HepG2 (cell line): ENCODE measurements at regions not wholly inside any gene's neighbourhood (a gene's known extent, or its start where the extent isn't known, plus 50 kb on each side); places are given as distances from the start of the nearest gene placed in this dataset.

ENCODE experiments used
- ATAC-seq: fragments of 200-7000 bp; cut with Tn5 transposase; 3 replicates; pipeline ENCODE4 v1.9.1; 2020; ENCODE audit warnings: mild to moderate bottlenecking, moderate library complexity
- BruUV-seq: library from RNA; stranded (reverse); fragments of 400-500 nt; replicated peaks from 2 replicates; lab custom pipeline; 2021; lab: Mats Ljungman, UMichigan
- CTCF ChIA-PET: fragments of 300-600 bp; formaldehyde crosslinking; extraction: SDS; loops from one replicate; lab custom pipeline; 2021; ENCODE audit warnings: low total read pairs, inconsistent platforms, low intra/inter-chr PET ratio; lab: Yijun Ruan, JAX
- POLR2A ChIA-PET: fragments of 350-600 bp; sonication (Branson Sonifier 250); formaldehyde crosslinking; loops from one replicate; lab custom pipeline; 2020; ENCODE audit warnings: antibody characterized with exemption, inconsistent platforms; lab: Yijun Ruan, JAX
- DNase-seq: peaks from one replicate; pipeline ENCODE4 v3.0.0-alpha.2; 2015; ENCODE audit warnings: low spot score
- FAIRE-seq: peaks from 3 replicates; lab custom pipeline; 2011; peaks lifted over from hg19 to GRCh38; lab: Jason Lieb, UNC
- H2AFZ ChIP-seq: one replicate; pipeline ENCODE4 v1.6.1; 2011; ENCODE audit warnings: low read length, inconsistent platforms
- H3K27ac ChIP-seq: fragments of 300-600 bp; 3 replicates; pipeline ENCODE4 v1.8.0; 2011; ENCODE audit warnings: mixed run types, mild to moderate bottlenecking, mixed read lengths, low read length, inconsistent platforms; ENCODE audit not compliant: insufficient read depth; ENCODE audit errors: extremely low read length
- H3K27me3 ChIP-seq, 2 experiments: fragments of 200-600 bp in 1 of 2; 2 replicates in 1 of 2; 3 replicates in 1 of 2; pipeline versions ENCODE4 v1.6.0 to v1.8.0; 2011; ENCODE audit warnings: low read length in 2 of 2, mild to moderate bottlenecking in 2 of 2, moderate library complexity in 2 of 2, inconsistent platforms in 1 of 2; ENCODE audit not compliant: insufficient read depth in 2 of 2, control insufficient read depth in 1 of 2
- H3K36me3 ChIP-seq, 2 experiments: fragments of 200-600 bp in 1 of 2; replicated peaks in 1 of 2; 2 replicates in 1 of 2; 3 replicates in 1 of 2; pipeline versions ENCODE4 v1.5.1 to v1.8.0; 2011; ENCODE audit warnings: low read length in 2 of 2, inconsistent platforms in 1 of 2; ENCODE audit not compliant: insufficient read depth in 2 of 2, control insufficient read depth in 1 of 2
- H3K4me1 ChIP-seq: 2 replicates; pipeline ENCODE4 v1.5.1; 2012; ENCODE audit warnings: low read length, inconsistent platforms; ENCODE audit not compliant: insufficient read depth
- H3K4me2 ChIP-seq: 2 replicates; pipeline ENCODE4 v1.6.0; 2011; ENCODE audit warnings: low read depth, low read length, inconsistent platforms
- H3K4me3 ChIP-seq, 3 experiments: fragments of 200-600 bp in 1 of 3; sonication (generic), shearing (Covaris generic) in 1 of 3; replicated peaks in 1 of 3; 2 replicates each; pipeline ENCODE4 v1.5.1; 2011 to 2016; ENCODE audit warnings: low read length in 3 of 3, inconsistent platforms in 2 of 3, low read depth in 2 of 3, mild to moderate bottlenecking in 2 of 3, control low read depth in 1 of 3, mixed read lengths in 1 of 3; ENCODE audit not compliant: insufficient read depth in 1 of 3
- H3K79me2 ChIP-seq: one replicate; pipeline ENCODE4 v1.6.1; 2011; ENCODE audit warnings: low read length, inconsistent platforms; ENCODE audit not compliant: insufficient read depth
- H3K9ac ChIP-seq: 2 replicates; pipeline ENCODE4 v1.6.0; 2011; ENCODE audit warnings: mild to moderate bottlenecking, low read depth, low read length, inconsistent platforms; ENCODE audit not compliant: insufficient read depth
- H3K9me3 ChIP-seq: 2 replicates; pipeline ENCODE4 v1.5.1; 2012; ENCODE audit warnings: mild to moderate bottlenecking, low read length
- H4K20me1 ChIP-seq: 2 replicates; pipeline ENCODE4 v1.6.0; 2011; ENCODE audit warnings: inconsistent platforms, mild to moderate bottlenecking, low read length, moderate library complexity; ENCODE audit not compliant: insufficient read depth
- AHR ChIP-seq: IDR thresholded peaks from 2 replicates; pipeline ENCODE4 v1.6.1; 2018; ENCODE audit warnings: missing genetic modification reagents, missing compliant biosample characterization
- KDM5B ChIP-seq: sonication (generic); formaldehyde crosslinking; IDR thresholded peaks from 2 replicates; pipeline ENCODE4 v1.4.0; 2020; ENCODE audit warnings: missing genetic modification reagents, mild to moderate bottlenecking, borderline replicate concordance
- KMT2A ChIP-seq: sonication (generic); formaldehyde crosslinking; IDR thresholded peaks from 2 replicates; pipeline ENCODE4 v1.4.0; 2020; ENCODE audit warnings: missing genetic modification reagents
- MAFK ChIP-seq, 2 experiments: IDR thresholded peaks in 1 of 2; conservative IDR thresholded peaks in 1 of 2; 2 replicates each; pipeline ENCODE4 v1.6.1; 2011; ENCODE audit warnings: improper control_type of control experiment in 2 of 2, low read length in 2 of 2
- NCOA5 ChIP-seq: sonication (generic); formaldehyde crosslinking; IDR thresholded peaks from 2 replicates; pipeline ENCODE4 v1.4.0; 2020; ENCODE audit warnings: missing genetic modification reagents
- NFATC3 ChIP-seq: sonication (generic); formaldehyde crosslinking; IDR thresholded peaks from 2 replicates; pipeline ENCODE4 v1.5.1; 2020; ENCODE audit warnings: mild to moderate bottlenecking, missing genetic modification reagents
- PRPF4 ChIP-seq: fragments of 200-400 bp; formaldehyde crosslinking; IDR thresholded peaks from 2 replicates; pipeline ENCODE4 v1.6.1; 2016; ENCODE audit warnings: low read length, low read depth; ENCODE audit not compliant: poor library complexity, severe bottlenecking
- PTBP1 ChIP-seq: fragments of 200-400 bp; formaldehyde crosslinking; IDR thresholded peaks from 2 replicates; pipeline ENCODE4 v1.6.1; 2018; ENCODE audit warnings: low read length, low read depth; ENCODE audit not compliant: poor library complexity, severe bottlenecking
- SIN3A ChIP-seq: IDR thresholded peaks from 2 replicates; pipeline ENCODE4 v1.6.1; 2011; ENCODE audit warnings: low read depth, mild to moderate bottlenecking, control low read depth, low read length, borderline replicate concordance
- STAT5B ChIP-seq: sonication (generic); formaldehyde crosslinking; IDR thresholded peaks from 2 replicates; pipeline ENCODE4 v1.4.0; 2020; ENCODE audit warnings: missing genetic modification reagents
- TAF15 ChIP-seq: fragments of 200-400 bp; formaldehyde crosslinking; IDR thresholded peaks from one replicate; pipeline ENCODE4 v1.6.1; 2018; ENCODE audit warnings: mild to moderate bottlenecking, low read depth, low read length; ENCODE audit not compliant: poor library complexity, severe bottlenecking
- TBX3 ChIP-seq: fragments of 450-650 bp; IDR thresholded peaks from 2 replicates; pipeline ENCODE4 v1.6.1; 2017; ENCODE audit warnings: antibody characterized with exemption, mild to moderate bottlenecking, inconsistent platforms, borderline replicate concordance
- ZNF124 ChIP-seq: sonication (generic); formaldehyde crosslinking; IDR thresholded peaks from 2 replicates; pipeline ENCODE4 v1.4.0; 2020; ENCODE audit warnings: missing genetic modification reagents
- ZNF468 ChIP-seq: sonication (generic); formaldehyde crosslinking; IDR thresholded peaks from 2 replicates; pipeline ENCODE4 v1.8.0; 2022; ENCODE audit warnings: mild to moderate bottlenecking, moderate library complexity, missing genetic modification reagents
- WGBS: methylation state at CpG from one replicate; pipeline ENCODE4 v1.1.6; 2017; ENCODE audit warnings: low lambda C conversion rate; 5-methylcytosine and 5-hydroxymethylcytosine counted together
- in situ Hi-C: cut with HindIII; loops from 2 replicates; pipeline ENCODE4 v1.10.0; 2017; ENCODE audit warnings: low pct_unique_long_range_greater_than_20kb; ENCODE audit not compliant: extremely low pct_ligation_motif_present
- intact Hi-C: fragments of 100-400 bp; cut with micrococcal nuclease; formaldehyde crosslinking; loops from one replicate; pipeline ENCODE4 v1.10.0; 2022; ENCODE audit not compliant: unreplicated experiment
- TF ChIP-seq, protein P1 (sequence below): sonication (generic); formaldehyde crosslinking; IDR thresholded peaks from 2 replicates; pipeline ENCODE4 v1.8.0; 2022; ENCODE audit warnings: missing genetic modification reagents, mild to moderate bottlenecking, borderline replicate concordance
- TF ChIP-seq, protein P2 (sequence below): sonication (generic); formaldehyde crosslinking; IDR thresholded peaks from 2 replicates; pipeline ENCODE4 v1.5.0; 2020; ENCODE audit warnings: missing genetic modification reagents, mild to moderate bottlenecking, borderline replicate concordance
- TF ChIP-seq, protein P3 (sequence below): sonication (generic); formaldehyde crosslinking; IDR thresholded peaks from 2 replicates; pipeline ENCODE4 v1.4.0; 2020; ENCODE audit warnings: missing genetic modification reagents
- TF ChIP-seq, protein P4 (sequence below): sonication (generic); formaldehyde crosslinking; conservative IDR thresholded peaks from 2 replicates; pipeline ENCODE4 v1.4.0; 2020; ENCODE audit warnings: missing genetic modification reagents

DNA sequence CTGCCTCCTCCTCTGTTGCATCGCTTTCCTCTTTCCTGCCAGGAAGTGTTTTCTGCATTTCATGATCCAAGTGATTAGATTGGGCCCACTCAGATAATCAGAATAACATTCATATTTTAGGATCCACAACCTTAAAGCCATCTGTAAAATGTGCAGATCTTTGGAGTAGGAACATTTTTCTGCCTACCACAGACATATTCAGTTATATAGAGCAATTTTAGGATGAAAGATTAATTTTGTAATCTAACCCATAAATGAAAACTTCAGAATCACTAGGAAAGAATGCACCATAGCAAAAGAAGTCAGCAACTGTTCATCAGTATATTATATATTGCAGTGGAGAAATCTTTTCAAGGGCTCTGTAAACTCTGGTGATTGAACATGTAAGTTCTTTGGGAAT is 659.9 kb upstream of the LUZP2 start:
- FAIRE-seq: no peak
- in situ Hi-C loops: no loop called here

DNA sequence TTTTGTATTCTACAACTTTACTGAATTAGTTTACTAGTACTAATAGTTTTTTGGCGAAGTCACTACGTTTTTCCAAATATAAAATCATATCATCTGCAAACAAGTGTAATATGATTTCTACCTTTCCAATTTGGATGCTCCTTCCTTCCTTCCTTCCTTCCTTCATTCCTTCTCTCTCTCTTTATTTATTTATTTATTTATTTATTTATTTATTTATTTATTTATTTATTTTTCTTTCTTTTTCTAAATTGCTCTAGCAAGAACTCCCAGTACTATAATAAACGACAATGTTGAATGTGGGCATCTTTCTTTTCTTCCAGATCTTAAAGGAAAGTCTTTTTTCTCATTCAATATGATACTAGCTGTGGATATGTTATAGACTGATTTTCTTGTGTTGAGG is 656.0 kb upstream of the LUZP2 start:
- intact Hi-C loops (no loop called here), in situ Hi-C loops (no loop called here)
- no peak for ATAC-seq
- no peaks in the 10 kb centered on the region for H3K36me3 ChIP-seq
- no peak overlapping the region for H3K27ac ChIP-seq
- no peak for DNase-seq
- H3K9me3 ChIP-seq: no peaks in the 10 kb centered on the region
- H3K79me2 ChIP-seq: no peaks in the 10 kb centered on the region
- under 1% methylated on average over 3 of the region's 3 CpGs for WGBS
- H2AFZ ChIP-seq: no peak overlapping the region
- ChIA-PET POLR2A (no interaction called here), CTCF (no interaction called here)
- H3K4me1 ChIP-seq: no peaks in the 10 kb centered on the region
- no TSS peak for BruUV-seq
- no peak overlapping the region for H3K4me3 ChIP-seq
- H3K4me2 ChIP-seq: no peak overlapping the region
- no peaks in the 10 kb centered on the region for H4K20me1 ChIP-seq
- no peaks in the 10 kb centered on the region; a peak in 1 of 5 replicates for H3K27me3 ChIP-seq
- H3K9ac ChIP-seq: no peak overlapping the region
- no peak for FAIRE-seq
- no peak for TF ChIP-seq STAT5B (CRISPR knock-in tag)
- TF ChIP-seq KMT2A: no peak
- no peak for TF ChIP-seq PRPF4
- TF ChIP-seq ZNF124: no peak
- TF ChIP-seq, protein P1, sequence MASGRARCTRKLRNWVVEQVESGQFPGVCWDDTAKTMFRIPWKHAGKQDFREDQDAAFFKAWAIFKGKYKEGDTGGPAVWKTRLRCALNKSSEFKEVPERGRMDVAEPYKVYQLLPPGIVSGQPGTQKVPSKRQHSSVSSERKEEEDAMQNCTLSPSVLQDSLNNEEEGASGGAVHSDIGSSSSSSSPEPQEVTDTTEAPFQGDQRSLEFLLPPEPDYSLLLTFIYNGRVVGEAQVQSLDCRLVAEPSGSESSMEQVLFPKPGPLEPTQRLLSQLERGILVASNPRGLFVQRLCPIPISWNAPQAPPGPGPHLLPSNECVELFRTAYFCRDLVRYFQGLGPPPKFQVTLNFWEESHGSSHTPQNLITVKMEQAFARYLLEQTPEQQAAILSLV (CRISPR knock-in tag): no peak
- no peak for TF ChIP-seq KDM5B (CRISPR knock-in tag)
- TF ChIP-seq NFATC3 (CRISPR knock-in tag): no peak
- no peak for TF ChIP-seq TBX3
- TF ChIP-seq, protein P2, sequence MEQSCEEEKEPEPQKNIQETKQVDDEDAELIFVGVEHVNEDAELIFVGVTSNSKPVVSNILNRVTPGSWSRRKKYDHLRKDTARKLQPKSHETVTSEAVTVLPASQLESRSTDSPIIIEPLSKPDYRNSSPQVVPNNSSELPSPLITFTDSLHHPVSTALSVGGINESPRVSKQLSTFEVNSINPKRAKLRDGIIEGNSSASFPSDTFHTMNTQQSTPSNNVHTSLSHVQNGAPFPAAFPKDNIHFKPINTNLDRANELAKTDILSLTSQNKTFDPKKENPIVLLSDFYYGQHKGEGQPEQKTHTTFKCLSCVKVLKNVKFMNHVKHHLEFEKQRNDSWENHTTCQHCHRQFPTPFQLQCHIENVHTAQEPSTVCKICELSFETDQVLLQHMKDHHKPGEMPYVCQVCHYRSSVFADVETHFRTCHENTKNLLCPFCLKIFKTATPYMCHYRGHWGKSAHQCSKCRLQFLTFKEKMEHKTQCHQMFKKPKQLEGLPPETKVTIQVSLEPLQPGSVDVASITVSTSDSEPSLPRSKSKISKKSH: no peak
- TF ChIP-seq, protein P3, sequence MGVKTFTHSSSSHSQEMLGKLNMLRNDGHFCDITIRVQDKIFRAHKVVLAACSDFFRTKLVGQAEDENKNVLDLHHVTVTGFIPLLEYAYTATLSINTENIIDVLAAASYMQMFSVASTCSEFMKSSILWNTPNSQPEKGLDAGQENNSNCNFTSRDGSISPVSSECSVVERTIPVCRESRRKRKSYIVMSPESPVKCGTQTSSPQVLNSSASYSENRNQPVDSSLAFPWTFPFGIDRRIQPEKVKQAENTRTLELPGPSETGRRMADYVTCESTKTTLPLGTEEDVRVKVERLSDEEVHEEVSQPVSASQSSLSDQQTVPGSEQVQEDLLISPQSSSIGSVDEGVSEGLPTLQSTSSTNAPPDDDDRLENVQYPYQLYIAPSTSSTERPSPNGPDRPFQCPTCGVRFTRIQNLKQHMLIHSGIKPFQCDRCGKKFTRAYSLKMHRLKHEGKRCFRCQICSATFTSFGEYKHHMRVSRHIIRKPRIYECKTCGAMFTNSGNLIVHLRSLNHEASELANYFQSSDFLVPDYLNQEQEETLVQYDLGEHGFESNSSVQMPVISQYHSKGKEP (CRISPR knock-in tag): no peak

More for the DNA sequence above, 659.9 kb upstream of the LUZP2 start:
- CTCF ChIA-PET: no interaction called here
- intact Hi-C loops: no loop called here
- BruUV-seq: no TSS peak
- Histone ChIP-seq H3K36me3 (no peaks in the 10 kb centered on the region), H3K27me3 (no peaks in the 10 kb centered on the region; a peak in 1 of 5 replicates), H4K20me1 (no peaks in the 10 kb centered on the region), H3K4me1 (no peaks in the 10 kb centered on the region), H3K4me3 (no peak overlapping the region), H3K4me2 (no peak overlapping the region), H3K9me3 (no peaks in the 10 kb centered on the region), H2AFZ (no peak overlapping the region), H3K27ac (no peak overlapping the region), H3K9ac (no peak overlapping the region), H3K79me2 (no peaks in the 10 kb centered on the region)
- WGBS: 4% methylated on average over 1 of the region's 1 CpG
- ATAC-seq (no peak), DNase-seq (no peak)
- POLR2A ChIA-PET: no interaction called here
- TF ChIP-seq ZNF468 (CRISPR knock-in tag) (no peak), SIN3A (no peak), TAF15 (no peak), MAFK (conservative IDR thresholded peaks at IDR 0.05 in 1 of 2, IDR thresholded peaks at IDR 0.05 in 1 of 2; ENCODE audit: low read length in 2 of 2) (no peak), AHR (CRISPR knock-in tag) (no peak), NCOA5 (no peak), PTBP1 (no peak)
- TF ChIP-seq, protein P4, sequence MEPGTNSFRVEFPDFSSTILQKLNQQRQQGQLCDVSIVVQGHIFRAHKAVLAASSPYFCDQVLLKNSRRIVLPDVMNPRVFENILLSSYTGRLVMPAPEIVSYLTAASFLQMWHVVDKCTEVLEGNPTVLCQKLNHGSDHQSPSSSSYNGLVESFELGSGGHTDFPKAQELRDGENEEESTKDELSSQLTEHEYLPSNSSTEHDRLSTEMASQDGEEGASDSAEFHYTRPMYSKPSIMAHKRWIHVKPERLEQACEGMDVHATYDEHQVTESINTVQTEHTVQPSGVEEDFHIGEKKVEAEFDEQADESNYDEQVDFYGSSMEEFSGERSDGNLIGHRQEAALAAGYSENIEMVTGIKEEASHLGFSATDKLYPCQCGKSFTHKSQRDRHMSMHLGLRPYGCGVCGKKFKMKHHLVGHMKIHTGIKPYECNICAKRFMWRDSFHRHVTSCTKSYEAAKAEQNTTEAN (CRISPR knock-in tag): no peak
